ENCODE measurements at regions not wholly inside any gene's neighbourhood (a gene's known extent, or its start where the extent isn't known, plus 50 kb on each side); places are given as distances from the start of the nearest gene placed in this dataset.

DNA sequence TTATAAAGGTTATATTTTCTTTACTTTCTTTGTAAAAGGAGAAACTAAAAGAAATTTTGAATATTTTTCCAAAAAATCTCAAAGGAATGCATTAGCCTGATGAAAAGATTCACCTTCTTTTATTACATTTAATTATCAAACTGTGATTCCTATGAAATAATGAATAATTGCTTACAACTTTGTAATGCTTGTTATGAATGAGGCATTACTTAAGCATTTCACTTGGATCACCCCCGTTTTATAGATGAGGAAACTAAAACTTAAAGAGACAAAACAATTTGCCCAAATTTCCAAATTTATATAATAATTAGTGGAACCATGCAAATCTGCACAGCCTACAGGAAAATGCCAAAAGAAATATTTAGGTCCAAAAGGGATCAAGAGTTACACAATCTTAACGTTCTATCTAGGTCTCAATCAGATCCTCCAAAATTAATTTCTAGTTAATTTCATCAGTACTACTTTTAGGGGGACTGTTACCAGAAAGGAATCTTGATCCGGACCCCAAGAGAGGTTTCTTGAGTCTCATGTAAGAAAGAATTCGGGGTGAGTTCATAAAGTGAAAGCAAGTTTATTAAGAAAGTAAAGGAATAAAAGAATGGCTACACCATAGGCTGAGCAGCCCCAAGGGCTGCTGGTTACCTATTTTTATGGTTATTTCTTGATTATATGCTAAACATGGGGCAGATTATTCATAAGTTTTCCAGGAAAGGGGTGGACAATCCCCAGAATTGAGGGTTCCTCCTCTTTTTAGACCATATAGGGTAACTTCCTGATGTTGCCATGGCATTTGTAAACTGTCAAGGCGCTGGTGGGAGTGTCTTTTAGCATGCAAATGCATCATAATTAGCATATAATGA is 288.0 kb downstream of the ADGB start:
- DNase-seq, result peak in 1 of 3 donors; percentile 32

DNA sequence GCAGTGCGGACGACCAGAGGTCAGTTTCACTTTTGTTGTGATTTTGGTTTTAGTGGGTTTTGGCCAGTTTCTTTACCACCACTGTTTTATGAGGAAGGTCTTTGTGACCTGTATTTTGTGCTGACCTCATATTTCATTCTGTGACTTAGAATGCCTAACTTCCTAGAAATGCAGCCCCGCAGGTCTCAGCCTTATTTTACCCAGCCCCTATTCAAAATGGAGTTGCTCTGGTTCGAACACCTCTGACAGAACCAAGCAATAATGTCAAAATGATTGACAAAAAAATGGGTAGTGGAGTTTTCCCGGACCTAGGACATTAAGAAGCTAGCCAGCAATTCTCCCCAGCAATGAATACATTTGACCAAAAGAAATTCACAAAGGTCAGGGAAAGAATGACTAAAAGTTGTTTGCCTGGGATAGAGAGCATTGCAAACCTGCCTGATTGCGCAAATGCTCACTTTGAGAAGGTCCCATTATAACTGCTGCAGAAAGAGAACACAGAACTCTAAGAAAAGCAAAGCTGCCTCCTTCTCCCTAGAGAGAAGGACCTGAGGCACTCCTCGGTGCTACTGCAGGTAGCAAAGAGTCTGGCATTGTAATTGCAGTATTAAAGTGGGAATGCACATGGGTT is 288.8 kb downstream of the ADGB start:
- DNase-seq, result no peak

DNA sequence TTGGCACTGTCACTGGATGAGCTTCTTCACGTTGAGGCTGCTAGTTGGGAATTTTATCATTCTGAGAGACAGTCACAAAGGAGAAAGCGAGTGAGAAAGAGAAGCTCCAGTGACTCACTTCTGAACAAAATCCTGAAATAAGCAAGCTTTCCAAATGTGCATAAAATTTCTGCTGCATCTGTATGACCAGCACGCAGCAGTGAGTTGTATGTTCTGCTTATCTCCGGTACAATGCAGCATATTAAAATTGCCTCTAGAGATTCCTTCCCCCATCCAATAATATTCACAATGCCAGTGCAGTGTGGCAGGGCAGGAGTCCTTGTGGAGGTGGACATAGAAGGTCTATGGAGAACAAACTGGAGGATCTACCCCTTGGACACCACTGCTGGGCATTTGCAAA is 290.5 kb downstream of the ADGB start:
- peak; percentile 37 to 60 (median 60) for DNase-seq

DNA sequence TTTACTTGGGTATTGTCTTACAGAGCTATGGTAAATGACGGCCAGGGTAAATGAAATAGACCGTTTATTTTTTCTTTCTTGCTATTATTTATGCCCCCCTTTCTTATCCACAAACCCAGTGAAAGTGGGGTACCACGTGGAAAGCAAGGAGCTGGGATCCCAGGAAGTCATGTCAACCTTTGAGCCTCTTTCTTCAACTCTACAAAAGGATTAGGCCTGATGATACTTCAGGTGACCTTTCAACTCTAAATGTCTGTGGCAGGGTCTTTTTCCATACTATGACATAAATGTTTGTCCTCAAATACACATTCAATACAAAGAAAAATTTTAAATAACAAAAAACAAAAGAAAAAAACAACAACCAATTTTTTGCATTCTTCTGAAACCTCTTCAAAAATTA is 291.4 kb downstream of the ADGB start:
- no peak for DNase-seq

DNA sequence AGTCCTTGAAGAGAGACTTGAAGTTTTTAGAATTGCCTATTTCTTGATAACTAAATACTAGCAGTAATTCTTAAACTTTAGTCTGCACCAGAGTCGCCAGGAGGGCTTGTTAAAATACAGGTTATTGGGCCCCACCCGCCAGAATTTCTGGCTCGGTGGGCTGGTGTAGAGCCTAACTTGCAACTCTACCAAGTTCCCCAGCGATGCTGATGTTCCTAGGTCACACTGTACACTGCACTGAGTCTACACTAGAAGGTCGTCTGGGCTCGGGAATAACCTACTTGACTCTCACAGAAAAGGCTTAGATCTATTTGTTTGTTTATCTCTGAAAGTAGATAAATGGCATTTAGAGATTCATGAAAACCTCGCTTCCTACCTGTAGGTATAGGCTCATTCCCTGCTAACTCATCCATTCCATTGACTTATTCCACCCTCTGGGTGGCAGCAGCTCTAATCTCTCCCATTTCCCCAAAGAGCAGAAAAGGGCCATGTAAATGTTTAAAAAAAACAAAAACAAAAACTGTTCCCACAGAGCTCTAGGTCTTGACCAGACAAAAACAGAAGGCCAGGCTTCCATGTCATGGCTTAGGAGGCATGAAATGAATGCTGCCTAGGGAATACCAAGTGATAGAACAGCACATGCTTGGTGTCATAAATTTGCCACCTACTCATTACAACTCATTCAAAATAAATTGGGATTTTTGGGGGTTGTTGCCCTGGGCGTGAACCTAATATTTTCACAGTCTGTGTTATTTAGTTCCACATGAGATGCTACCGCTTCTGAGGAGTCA is 292.1 kb downstream of the ADGB start:
- peak; percentile 48 to 72 (median 51) for DNase-seq

DNA sequence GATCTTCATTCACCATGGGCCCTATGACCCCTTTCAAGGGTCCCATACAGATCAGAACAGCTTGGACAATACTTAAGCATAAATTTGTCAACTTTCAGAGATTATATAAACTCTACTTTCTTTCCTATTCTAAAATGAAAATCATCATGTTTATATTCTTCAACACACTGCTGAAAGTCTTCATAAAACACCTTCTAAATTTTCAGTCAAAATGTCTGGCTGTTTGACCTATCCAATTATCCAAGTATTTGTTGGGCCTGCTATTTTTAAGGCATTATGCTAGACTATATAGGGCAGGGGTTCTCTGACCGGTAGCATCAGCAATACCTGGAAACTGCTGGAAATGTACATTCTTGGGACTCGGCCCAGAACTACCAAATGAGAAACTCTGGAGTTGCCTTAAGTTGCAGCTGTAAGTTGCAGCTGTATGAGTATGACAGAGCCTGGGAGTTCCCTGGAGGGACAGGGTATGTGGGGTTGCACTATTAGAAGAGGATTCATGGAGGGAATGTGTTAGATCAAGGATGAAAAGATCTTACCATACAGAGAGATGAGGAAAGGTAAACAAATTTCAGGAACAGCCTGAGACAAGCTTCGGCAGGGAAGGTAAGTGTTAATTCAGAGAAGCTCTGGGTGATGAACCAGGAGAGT is 293.0 kb downstream of the ADGB start:
- peak; percentile 65 to 72 (median 66) for DNase-seq

DNA sequence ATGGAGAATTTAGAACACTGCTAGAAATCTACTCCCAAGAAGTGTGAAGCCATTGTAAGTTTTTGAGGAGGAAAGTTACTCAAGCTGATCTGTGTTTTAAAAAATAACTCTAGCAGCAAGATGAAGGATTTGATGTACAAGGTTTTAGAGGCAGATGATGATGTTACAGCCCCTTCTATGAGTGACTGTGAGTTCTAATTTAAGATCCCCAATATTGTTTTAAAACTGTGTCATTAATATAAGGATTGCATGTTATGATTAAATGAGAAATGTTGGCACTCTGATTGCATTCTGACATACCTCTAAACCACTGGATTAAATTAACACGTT is 293.5 kb downstream of the ADGB start:
- DNase-seq, result no peak

DNA sequence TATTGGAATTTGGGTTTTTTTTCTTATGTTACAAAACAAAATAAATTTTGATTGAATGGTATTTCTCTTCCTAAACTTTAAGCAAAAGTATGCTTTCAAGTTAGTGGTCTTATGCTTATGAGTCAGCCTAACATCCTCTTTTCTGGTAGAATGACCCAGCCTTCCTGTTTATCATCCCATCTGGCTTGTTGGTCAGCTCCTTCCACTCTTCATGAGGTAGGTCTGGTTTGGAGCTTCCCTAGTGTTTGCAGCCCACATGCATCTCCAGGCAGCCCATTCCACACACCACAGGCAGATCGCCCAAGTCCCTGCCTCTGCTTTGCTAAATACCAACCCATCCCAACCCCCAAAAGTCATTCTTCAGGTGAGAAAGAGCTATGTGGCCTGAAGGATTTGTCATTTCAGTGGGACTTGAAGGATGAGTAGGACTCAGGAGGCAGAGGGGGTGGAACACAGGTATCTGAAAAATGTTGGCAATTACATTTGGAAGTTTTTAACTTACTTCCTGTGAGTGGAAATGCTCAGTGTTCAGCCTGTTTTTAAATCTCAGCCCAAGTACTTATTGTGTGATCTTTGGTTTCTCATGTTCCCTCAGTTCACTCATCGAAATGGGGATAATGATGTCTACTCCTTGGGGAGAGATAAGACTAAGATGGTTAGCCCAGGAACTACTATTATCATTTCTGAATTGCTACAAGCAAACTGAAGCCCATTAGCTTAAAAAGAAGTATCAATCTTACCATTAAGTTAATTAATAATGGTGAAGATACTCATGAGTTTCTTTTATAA is 294.0 kb downstream of the ADGB start:
- DNase-seq, result peak; percentile 80 to 93 (median 92)

DNA sequence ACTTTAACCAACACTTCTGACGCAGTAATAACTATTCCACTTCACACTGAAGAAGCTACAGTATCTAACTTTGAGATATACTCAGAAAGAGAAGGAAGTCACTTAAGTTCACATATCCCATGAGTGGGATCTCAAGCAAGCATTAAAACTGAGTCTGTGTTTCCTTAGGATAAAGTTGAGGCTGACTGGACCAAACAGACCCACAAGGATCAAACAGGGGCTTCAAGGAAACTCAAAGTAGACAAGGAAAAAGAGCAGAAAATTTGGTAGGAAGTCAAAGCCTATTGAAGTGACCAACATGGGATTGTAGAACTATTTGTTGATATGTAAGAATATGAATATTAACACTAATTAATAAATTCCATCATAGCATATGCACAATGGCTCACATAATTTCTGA is 294.9 kb downstream of the ADGB start:
- no peak for DNase-seq

DNA sequence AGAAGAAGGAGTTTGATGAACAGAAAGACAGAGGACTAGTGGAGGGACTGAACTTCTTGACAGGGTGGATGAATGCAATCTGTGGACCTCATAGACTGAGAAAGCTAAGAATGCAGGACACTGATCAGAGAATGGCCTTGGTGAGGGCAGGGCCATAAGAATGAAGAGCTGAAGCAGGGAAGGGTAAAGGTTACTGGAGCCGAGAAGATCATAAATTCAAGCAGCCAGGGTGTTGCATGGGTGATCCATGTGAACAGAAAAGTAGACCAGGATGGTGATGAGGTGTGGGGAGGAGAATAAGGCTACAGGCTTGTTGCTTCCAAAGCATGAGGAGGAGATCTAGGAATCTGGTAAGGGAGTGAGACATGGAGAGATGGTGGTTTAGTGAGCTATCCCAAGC is 295.9 kb downstream of the ADGB start:
- DNase-seq, result no peak

DNA sequence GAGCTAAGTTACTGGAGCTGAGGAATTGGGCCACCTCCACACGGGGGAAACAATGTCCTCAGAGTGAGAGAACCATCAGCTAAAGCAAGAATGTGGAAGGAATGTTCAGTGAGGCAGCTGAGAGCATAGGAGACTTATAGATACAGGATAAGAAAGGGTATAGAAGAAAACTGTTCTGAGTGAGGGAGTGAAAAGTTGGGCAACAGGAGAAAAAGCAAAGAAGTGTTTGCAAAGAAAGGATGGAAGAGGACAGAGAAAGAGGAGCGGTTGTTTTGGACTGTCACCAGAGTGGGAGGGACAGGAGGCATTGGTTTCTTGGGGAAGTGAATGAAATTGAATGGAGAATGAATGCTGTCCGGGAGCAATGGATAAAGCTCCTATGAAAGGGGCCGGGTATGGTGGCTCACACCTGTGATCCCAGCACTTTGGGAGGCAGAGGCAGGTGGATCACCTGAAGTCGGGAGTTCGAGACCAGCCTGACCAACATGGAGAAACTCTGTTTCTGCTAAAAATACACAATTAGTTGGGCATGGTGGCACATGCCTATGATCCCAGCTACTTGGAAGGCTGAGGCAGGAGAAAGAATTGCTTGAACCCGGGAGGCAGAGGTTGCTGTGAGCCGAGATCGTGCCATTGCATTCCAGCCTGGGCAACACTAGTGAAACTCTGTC is 296.5 kb downstream of the ADGB start:
- DNase-seq, result no peak

DNA sequence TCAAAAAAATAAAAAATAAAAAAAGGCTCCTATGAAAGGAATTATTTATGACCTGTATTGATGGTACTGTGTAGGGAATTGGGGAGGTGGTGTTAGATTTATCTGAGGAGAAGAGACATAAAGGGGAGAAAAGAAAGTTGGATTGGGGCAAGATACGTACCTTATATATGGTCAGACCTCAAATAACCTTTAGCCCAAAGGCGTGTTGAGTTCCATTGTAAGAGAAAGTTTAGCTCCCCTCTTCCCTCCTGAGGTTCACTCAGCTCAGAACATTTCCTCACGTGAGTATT is 296.9 kb downstream of the ADGB start:
- no peak for DNase-seq

DNA sequence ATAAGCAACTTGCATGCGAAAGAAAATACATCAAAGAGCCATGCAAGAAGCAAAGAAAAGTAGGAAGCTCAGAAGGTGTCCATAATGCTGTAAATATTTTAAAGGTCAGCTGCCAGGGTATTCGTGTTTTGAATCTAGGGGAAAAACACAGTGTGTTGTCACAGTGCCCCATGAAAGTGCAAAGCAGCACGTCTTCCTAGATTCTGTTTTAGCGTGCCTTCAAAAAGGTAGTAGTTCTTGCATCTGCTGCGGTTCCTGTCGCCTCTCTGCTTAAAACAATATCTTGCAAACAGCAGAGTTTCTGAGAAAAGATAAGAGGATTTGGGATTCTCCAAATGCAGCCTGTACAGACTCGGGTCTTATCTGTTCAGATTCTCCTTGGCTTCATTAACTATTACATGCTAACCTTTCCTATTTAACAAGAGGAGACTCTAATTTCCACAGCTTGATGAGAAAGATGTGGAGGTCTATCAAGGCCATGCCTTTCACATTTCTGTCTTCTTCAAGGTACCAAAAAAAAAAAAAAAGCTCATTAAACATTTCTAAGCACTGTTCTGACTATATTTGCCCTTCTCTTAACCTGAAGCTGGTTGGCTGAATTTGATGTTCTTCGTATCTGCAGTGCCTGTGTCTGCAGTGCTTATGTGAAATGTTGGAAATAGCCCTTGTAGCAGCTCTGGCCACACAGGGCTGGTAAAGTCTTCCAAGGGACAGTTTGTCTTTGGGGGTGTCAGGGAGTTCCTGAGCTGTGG is 297.5 kb downstream of the ADGB start:
- DNase-seq, result no peak

DNA sequence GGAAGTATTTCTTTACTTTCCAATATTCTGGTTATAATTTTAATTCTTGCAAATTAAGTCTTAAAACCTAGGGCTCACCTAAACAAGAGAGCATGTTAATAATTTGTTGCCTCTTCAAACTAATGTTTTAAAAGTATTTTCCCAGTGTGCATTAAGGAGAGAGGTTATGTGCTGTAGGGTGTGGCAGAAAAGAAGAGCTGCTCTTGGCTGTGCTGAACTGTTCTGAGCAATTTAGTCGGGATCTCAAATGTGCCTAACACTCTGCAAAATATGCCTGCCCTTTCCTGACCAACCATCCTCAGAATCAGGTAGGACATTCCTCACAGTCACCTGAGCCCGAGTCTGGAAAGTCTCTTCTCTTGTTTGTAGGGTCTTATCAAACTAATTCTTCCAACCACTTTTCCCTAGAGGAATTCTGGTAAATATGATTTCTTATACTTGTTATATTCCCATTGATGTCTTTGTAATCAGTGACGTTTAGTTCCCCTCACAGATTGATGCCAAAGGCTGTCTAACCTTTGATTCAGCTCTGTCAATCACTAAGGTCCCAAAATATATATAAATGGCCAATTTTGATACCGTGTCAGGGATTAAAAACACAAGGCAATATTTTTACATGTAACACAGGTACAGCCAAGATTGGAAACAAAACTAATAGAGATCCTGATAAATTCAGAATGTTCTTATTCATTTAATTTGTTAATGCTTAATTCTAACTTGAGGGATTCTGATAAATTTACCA is 298.4 kb downstream of the ADGB start:
- no peak for DNase-seq

DNA sequence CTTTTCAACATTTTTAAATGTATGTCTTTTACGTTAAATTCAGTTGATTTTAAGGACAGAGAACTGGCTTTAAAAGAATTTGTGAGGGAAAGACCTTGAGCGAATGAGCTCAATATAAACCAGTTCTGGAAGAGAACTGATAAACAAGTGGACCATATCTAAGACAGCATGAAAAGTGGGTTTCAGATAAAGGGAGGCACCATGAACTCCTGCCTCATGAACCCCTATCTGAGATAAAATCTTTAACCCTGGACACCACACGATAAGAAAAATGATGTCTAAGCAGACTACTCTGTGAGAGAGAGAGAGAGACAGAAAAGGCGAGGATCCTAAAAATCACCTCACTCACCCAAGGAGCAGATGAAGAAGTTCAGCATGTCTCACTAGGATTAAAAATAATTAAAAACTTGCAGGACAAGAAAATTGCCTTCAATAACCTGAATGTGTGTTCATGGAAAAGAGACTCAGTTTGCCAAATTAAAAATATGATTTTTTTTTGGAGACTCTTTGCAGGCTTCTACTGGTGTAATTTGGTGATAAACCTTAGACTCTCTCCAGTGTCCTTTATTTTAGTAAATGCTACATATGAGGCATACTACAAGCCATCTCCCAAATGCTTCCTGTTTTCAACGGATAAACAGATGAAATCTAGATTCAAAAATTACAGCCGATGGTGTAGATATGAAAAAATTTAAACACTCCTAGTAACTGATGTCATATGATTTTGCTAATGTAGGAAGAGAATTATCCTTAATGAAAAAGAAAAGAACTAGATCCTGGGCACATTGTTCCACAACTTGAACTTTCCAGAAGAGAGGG is 299.5 kb downstream of the ADGB start:
- no peak for DNase-seq

DNA sequence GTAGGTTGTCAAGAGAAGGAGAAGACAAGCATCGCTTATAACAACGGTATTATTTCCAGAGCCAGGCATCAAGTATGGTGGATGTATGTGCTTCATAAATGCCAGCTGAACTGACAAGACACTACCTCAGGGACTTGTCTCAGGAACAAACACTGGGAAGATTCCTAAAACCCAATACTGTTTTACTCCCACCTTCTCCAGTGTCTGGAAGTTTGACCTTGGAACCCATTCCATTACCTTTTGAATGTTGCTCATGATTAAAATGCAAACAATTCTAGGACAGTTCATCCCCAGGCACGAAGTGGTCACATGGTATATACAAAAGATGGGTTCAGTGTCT is 300.1 kb downstream of the ADGB start:
- no peak for DNase-seq

DNA sequence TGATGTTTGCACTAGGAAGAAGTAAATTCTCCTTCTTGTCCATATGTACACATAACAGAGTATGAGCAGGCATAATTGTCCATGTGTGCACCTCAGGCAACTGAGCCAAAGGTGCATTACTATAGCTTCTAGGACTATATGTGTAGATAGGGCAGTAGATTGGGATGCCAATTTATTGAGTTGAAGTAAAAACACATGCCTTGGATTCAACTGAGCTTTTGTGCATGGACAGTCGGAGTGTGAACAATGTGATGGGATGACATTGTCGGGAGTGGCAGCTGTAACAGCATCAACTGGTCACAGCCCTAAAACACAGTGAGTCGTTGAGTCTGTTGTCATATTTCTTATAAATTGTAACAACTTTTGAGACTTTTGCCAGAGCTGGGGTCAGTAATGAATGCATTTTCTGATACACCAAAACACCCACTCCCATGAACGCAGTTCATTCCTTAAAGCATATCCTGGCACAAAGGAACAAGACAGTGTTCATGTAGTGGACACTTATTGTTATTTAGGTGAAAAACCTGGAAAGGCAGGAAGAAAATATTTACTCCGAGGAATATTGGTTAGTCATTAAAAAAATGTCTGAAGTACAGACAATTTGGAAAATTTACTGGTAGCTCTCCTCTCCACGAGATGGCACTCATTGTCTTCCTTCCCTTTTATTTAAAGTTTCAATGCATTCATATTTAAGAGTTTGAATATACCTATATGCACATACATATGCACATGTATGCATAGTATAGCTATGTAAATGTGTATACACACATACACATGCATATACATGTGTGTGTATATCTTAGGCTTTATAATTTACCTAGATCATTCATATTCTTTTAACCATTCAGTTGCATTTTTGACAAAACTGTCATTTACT is 302.0 kb upstream of the STXBP5 start:
- peak; percentile 49 to 72 (median 56) for DNase-seq

DNA sequence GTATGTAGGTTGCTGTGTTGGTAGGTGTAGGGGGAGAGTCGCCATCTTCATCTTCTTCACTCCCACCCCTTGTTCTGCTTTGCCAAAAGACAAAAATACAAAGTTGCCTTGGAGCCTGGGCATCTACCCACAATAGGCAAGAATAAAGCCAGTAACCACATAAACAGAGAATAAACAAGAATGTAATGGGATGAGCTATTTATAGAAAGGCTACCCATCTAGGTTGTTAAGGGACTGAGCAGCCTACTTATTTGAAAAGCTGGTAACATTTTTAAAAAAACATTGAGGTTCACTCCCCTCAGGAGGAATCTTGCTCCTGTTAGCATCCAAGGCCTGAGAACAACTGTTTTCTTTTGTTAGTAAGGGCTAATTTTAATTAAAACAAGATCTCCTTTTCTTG is 301.4 kb upstream of the STXBP5 start:
- no peak for DNase-seq

DNA sequence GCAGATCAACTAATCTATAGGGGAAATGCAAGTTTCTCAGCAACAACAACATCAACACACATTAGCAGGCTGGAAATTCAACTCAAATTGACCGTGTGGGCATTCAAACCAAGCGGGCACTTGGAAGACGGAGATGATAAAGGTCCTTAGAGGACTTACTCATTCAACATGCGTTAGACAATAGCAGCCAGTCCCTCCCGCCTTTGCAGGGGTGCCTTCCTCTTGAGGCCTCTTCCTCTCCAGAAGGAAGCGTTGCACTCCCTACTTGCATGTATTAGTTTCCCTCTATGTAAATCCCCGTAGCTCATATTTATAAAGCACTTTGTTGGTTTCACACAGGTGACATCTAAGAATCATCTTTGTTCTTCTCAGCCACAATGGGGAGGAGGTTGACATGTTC is 300.8 kb upstream of the STXBP5 start:
- DNase-seq, result peak; percentile 48 to 53 (median 51)

Data from suppressor macrophage treated with lipopolysaccharide for 1 hour (primary cell).